ENCODE measurements at regions not wholly inside any gene's neighbourhood (a gene's known extent, or its start where the extent isn't known, plus 50 kb on each side); places are given as distances from the start of the nearest gene placed in this dataset.

- TF ChIP-seq CTCF (IDR thresholded peaks at IDR 0.05; ENCODE audit: control extremely low read depth, extremely low read depth), result no peak
- no peak overlapping the region for H3K9ac ChIP-seq (ENCODE audit: insufficient read depth in 1 of 2, low read length in 2 of 2)
- DNase-seq, result no peak
- peaks cover 0 to under 1% (median 0%) of the 10 kb centered on the region in 4 donors for H3K9me3 ChIP-seq (ENCODE audit: control insufficient read depth in 4 of 4, insufficient read depth in 3 of 4, low read length in 3 of 4)
- H3K27ac ChIP-seq (ENCODE audit: low read depth in 1 of 2, low read length in 1 of 2), result no peak overlapping the region
- ATAC-seq (ENCODE audit: insufficient read depth, low FRiP score), result no peak
- H3K27me3 ChIP-seq (ENCODE audit: control insufficient read depth in 3 of 3, insufficient read depth in 3 of 3, low read length in 2 of 3), result no peaks in the 10 kb centered on the region
- H3K4me3 ChIP-seq, result no peak overlapping the region
- no peaks in the 10 kb centered on the region for H3K36me3 ChIP-seq (ENCODE audit: control insufficient read depth in 4 of 4, insufficient read depth in 4 of 4, low read length in 4 of 4)
- WGBS, 2 donors, result 70 to 73% methylated on average over 4 of the region's 4 CpGs
- H3K4me1 ChIP-seq (ENCODE audit: control insufficient read depth in 5 of 5, insufficient read depth in 5 of 5, low read length in 5 of 5), result no peaks in the 10 kb centered on the region
Measured at GRCh38 chr11:127925475-127925874, 661.9 kb downstream of the ETS1 start.

GRCh38 chr11:127919206-127920000 is 668.0 kb downstream of the ETS1 start:
- H3K27me3 ChIP-seq (ENCODE audit: control insufficient read depth in 3 of 3, insufficient read depth in 3 of 3, low read length in 2 of 3), result no peaks in the 10 kb centered on the region
- WGBS, 2 donors, result 82 to 95% methylated on average over 2 of the region's 2 CpGs
- no peak overlapping the region for H3K27ac ChIP-seq (ENCODE audit: low read depth in 1 of 2, low read length in 1 of 2)
- no peaks in the 10 kb centered on the region for H3K4me1 ChIP-seq (ENCODE audit: control insufficient read depth in 5 of 5, insufficient read depth in 5 of 5, low read length in 5 of 5)
- no peak overlapping the region for H3K9ac ChIP-seq (ENCODE audit: insufficient read depth in 1 of 2, low read length in 2 of 2)
- ATAC-seq (ENCODE audit: insufficient read depth, low FRiP score) (no peak), DNase-seq (no peak)
- no peak for TF ChIP-seq CTCF (IDR thresholded peaks at IDR 0.05; ENCODE audit: control extremely low read depth, extremely low read depth)
- no peak overlapping the region for H3K4me3 ChIP-seq
- H3K36me3 ChIP-seq (ENCODE audit: control insufficient read depth in 4 of 4, insufficient read depth in 4 of 4, low read length in 4 of 4), result no peaks in the 10 kb centered on the region
- H3K9me3 ChIP-seq (ENCODE audit: control insufficient read depth in 4 of 4, insufficient read depth in 3 of 4, low read length in 3 of 4), result peaks cover 0 to 5% (median 0%) of the 10 kb centered on the region in 4 donors

GRCh38 chr11:127902382-127902781 is 685.0 kb downstream of the ETS1 start:
- no peaks in the 10 kb centered on the region for H3K4me1 ChIP-seq (ENCODE audit: control insufficient read depth in 5 of 5, insufficient read depth in 5 of 5, low read length in 5 of 5)
- H3K9ac ChIP-seq (ENCODE audit: insufficient read depth in 1 of 2, low read length in 2 of 2), result no peak overlapping the region
- DNase-seq (no peak), ATAC-seq (ENCODE audit: insufficient read depth, low FRiP score) (no peak)
- H3K4me3 ChIP-seq, result no peak overlapping the region
- H3K27me3 ChIP-seq (ENCODE audit: control insufficient read depth in 3 of 3, insufficient read depth in 3 of 3, low read length in 2 of 3), result no peaks in the 10 kb centered on the region
- no peaks in the 10 kb centered on the region for H3K36me3 ChIP-seq (ENCODE audit: control insufficient read depth in 4 of 4, insufficient read depth in 4 of 4, low read length in 4 of 4)
- no peak overlapping the region for H3K27ac ChIP-seq (ENCODE audit: low read depth in 1 of 2, low read length in 1 of 2)
- TF ChIP-seq CTCF (IDR thresholded peaks at IDR 0.05; ENCODE audit: control extremely low read depth, extremely low read depth), result no peak
- H3K9me3 ChIP-seq (ENCODE audit: control insufficient read depth in 4 of 4, insufficient read depth in 3 of 4, low read length in 3 of 4), result peaks cover 0 to 7% (median 0%) of the 10 kb centered on the region in 4 donors
